SK-N-SH (cell line): ENCODE measurements at regions not wholly inside any gene's neighbourhood (a gene's known extent, or its start where the extent isn't known, plus 50 kb on each side); places are given as distances from the start of the nearest gene placed in this dataset.

Experiments used
- CTCF ChIA-PET: fragments of 300-600, 350-600 bp; formaldehyde crosslinking; extraction: SDS; loops from one replicate; lab custom pipeline; 2021; lab: Yijun Ruan, JAX
- POLR2A ChIA-PET: fragments of 350-600 bp; sonication (Branson Sonifier 250); formaldehyde crosslinking; extraction: SDS; loops from one replicate; lab custom pipeline; 2020; ENCODE audit warnings: antibody characterized with exemption, inconsistent platforms; lab: Yijun Ruan, JAX
- DNase-seq: peaks from one replicate; pipeline ENCODE4 v3.0.0; 2012
- H2AFZ ChIP-seq: fragments of 200-600 bp; sonication (generic); 2 replicates; pipeline ENCODE4 v1.8.1; 2016; ENCODE audit warnings: antibody characterized with exemption, mild to moderate bottlenecking, low read depth
- H3F3A ChIP-seq: fragments of 200-600 bp; sonication (generic); replicated peaks from 2 replicates; pipeline ENCODE3; 2016; ENCODE audit warnings: antibody characterized with exemption, mild to moderate bottlenecking; ENCODE audit not compliant: insufficient read depth
- H3K27ac ChIP-seq, 2 experiments: fragments of 200-500 bp in 1 of 2; fragments of 200-600 bp in 1 of 2; sonication (Bioruptor generic) in 1 of 2; sonication (generic), shearing (Covaris generic) in 1 of 2; 2 replicates each; pipeline versions ENCODE4 v1.5.1 to v1.6.1; 2014 to 2016; ENCODE audit warnings: low read depth in 2 of 2, inconsistent platforms in 1 of 2, low read length in 1 of 2, mild to moderate bottlenecking in 1 of 2, mixed read lengths in 1 of 2
- H3K27me3 ChIP-seq: fragments of 200-600 bp; sonication (generic), shearing (Covaris generic); 2 replicates; pipeline ENCODE4 v1.6.1; 2016; ENCODE audit warnings: mixed run types; ENCODE audit not compliant: insufficient read depth
- H3K36me3 ChIP-seq, 2 experiments: fragments of 200-500 bp in 1 of 2; fragments of 200-600 bp in 1 of 2; sonication (Bioruptor generic) in 1 of 2; sonication (generic) in 1 of 2; replicated peaks in 1 of 2; 2 replicates each; pipeline versions ENCODE3 to v1.5.1; 2014 to 2016; ENCODE audit warnings: low read length in 1 of 2, mild to moderate bottlenecking in 1 of 2; ENCODE audit not compliant: insufficient read depth in 2 of 2, control insufficient read depth in 1 of 2
- H3K4me1 ChIP-seq, 2 experiments: fragments of 200-500 bp in 1 of 2; fragments of 200-600 bp in 1 of 2; sonication (Bioruptor generic) in 1 of 2; sonication (generic), shearing (Covaris generic) in 1 of 2; 2 replicates each; pipeline versions ENCODE4 v1.5.1 to v1.6.1; 2014 to 2016; ENCODE audit warnings: low read depth in 1 of 2, low read length in 1 of 2, mixed run types in 1 of 2; ENCODE audit not compliant: insufficient read depth in 2 of 2, control insufficient read depth in 1 of 2
- H3K4me2 ChIP-seq: fragments of 200-600 bp; sonication (generic), shearing (Covaris generic); 2 replicates; pipeline ENCODE4 v1.6.1; 2017; ENCODE audit warnings: mixed run types
- H3K4me3 ChIP-seq, 2 experiments: fragments of 200-500 bp in 1 of 2; fragments of 200-600 bp in 1 of 2; sonication (Bioruptor generic) in 1 of 2; sonication (generic), shearing (Covaris generic) in 1 of 2; 2 replicates each; pipeline versions ENCODE4 v1.5.1 to v1.8.1; 2014 to 2016; ENCODE audit warnings: low read depth in 2 of 2, inconsistent platforms in 1 of 2, low read length in 1 of 2, mild to moderate bottlenecking in 1 of 2, mixed read lengths in 1 of 2, moderate library complexity in 1 of 2
- H3K79me2 ChIP-seq: fragments of 200-600 bp; sonication (generic); 2 replicates; pipeline ENCODE4 v1.8.1; 2017; ENCODE audit warnings: mild to moderate bottlenecking; ENCODE audit not compliant: insufficient read depth
- H3K9ac ChIP-seq: fragments of 200-600 bp; sonication (generic); 2 replicates; pipeline ENCODE4 v1.6.1; 2017; ENCODE audit warnings: mixed run types
- H3K9me2 ChIP-seq: fragments of 200-600 bp; sonication (generic); 2 replicates; pipeline ENCODE4 v1.6.1; 2017; ENCODE audit warnings: mixed run types
- H3K9me3 ChIP-seq: fragments of 200-600 bp; sonication (generic); 2 replicates; pipeline ENCODE4 v1.6.1; 2017; ENCODE audit warnings: mixed run types, mild to moderate bottlenecking, moderate library complexity
- H4K20me1 ChIP-seq: fragments of 200-600 bp; sonication (generic); 2 replicates; pipeline ENCODE4 v1.6.1; 2017; ENCODE audit warnings: mild to moderate bottlenecking, mixed run types; ENCODE audit not compliant: insufficient read depth
- ELF1 ChIP-seq: IDR thresholded peaks from 2 replicates; pipeline ENCODE4 v1.4.0; 2012
- EZH2phosphoT487 ChIP-seq: fragments of 200-600 bp; sonication (generic); IDR thresholded peaks from 2 replicates; pipeline ENCODE4 v1.6.1; 2017; ENCODE audit warnings: low read depth, mixed run types, mild to moderate bottlenecking, antibody characterized with exemption, moderate library complexity, borderline replicate concordance
- FOXJ3 ChIP-seq: sonication (generic); formaldehyde crosslinking; IDR thresholded peaks from 2 replicates; pipeline ENCODE4 v1.5.1; 2020; ENCODE audit warnings: mild to moderate bottlenecking, missing genetic modification reagents
- FOXM1 ChIP-seq: IDR thresholded peaks from 2 replicates; pipeline ENCODE4 v1.4.0; 2012; ENCODE audit warnings: low read depth, mild to moderate bottlenecking
- GATA2 ChIP-seq: sonication (generic); formaldehyde crosslinking; IDR thresholded peaks from 2 replicates; pipeline ENCODE4 v1.5.0; 2020; ENCODE audit warnings: mild to moderate bottlenecking, missing genetic modification reagents
- MXI1 ChIP-seq: IDR thresholded peaks from 2 replicates; pipeline ENCODE4 v1.6.1; 2012; ENCODE audit warnings: mild to moderate bottlenecking, low read depth, low read length, improper control_type of control experiment
- NRF1 ChIP-seq: IDR thresholded peaks from 2 replicates; pipeline ENCODE4 v1.6.1; 2012; ENCODE audit warnings: low read depth, mild to moderate bottlenecking, low read length
- POLR2AphosphoS5 ChIP-seq: IDR thresholded peaks from 2 replicates; pipeline ENCODE4 v1.6.1; 2012; ENCODE audit warnings: low read depth, low read length
- RAD21 ChIP-seq: IDR thresholded peaks from 2 replicates; pipeline ENCODE4 v1.6.1; 2012; ENCODE audit warnings: mild to moderate bottlenecking, low read length
- RCOR1 ChIP-seq: fragments of 150-350 bp; IDR thresholded peaks from 2 replicates; pipeline ENCODE4 v1.6.1; 2017; ENCODE audit warnings: antibody characterized with exemption, low read length
- RFX5 ChIP-seq: IDR thresholded peaks from 2 replicates; pipeline ENCODE4 v1.6.1; 2012; ENCODE audit warnings: mild to moderate bottlenecking, improper control_type of control experiment, low read length
- RXRA ChIP-seq: IDR thresholded peaks from 2 replicates; pipeline ENCODE4 v1.4.0; 2012; ENCODE audit warnings: low read depth, mild to moderate bottlenecking, borderline replicate concordance
- SIN3A ChIP-seq: IDR thresholded peaks from 2 replicates; pipeline ENCODE4 v1.6.1; 2012; ENCODE audit warnings: low read depth, mild to moderate bottlenecking, low read length, moderate library complexity, borderline replicate concordance
- SMC3 ChIP-seq: IDR thresholded peaks from 2 replicates; pipeline ENCODE4 v1.6.1; 2012; ENCODE audit warnings: low read depth, low read length, improper control_type of control experiment
- TEAD4 ChIP-seq: IDR thresholded peaks from 2 replicates; pipeline ENCODE4 v1.4.0; 2012; ENCODE audit warnings: mild to moderate bottlenecking, borderline replicate concordance; ENCODE audit not compliant: insufficient read depth
- YY1 ChIP-seq: IDR thresholded peaks from 2 replicates; pipeline ENCODE4 v1.4.0; 2012; ENCODE audit warnings: low read depth, mild to moderate bottlenecking
- WGBS: methylation state at CpG from one replicate; pipeline ENCODE4 v1.1.6; 2017; ENCODE audit warnings: low lambda C conversion rate; 5-methylcytosine and 5-hydroxymethylcytosine counted together
- TF ChIP-seq, protein P1 (sequence below): IDR thresholded peaks from 2 replicates; pipeline ENCODE4 v1.4.0; 2012; ENCODE audit warnings: low read depth, borderline replicate concordance
- TF ChIP-seq, protein P2 (sequence below): IDR thresholded peaks from 2 replicates; pipeline ENCODE4; 2012
- TF ChIP-seq, protein P3 (sequence below): IDR thresholded peaks from 2 replicates; pipeline ENCODE4 v1.6.1; 2012; ENCODE audit warnings: mild to moderate bottlenecking, low read depth, low read length, moderate library complexity
- TF ChIP-seq, protein P4 (sequence below): IDR thresholded peaks from 2 replicates; pipeline ENCODE4 v1.4.0; 2012; ENCODE audit warnings: low read depth, borderline replicate concordance
- TF ChIP-seq, protein P5 (sequence below): fragments of 150-350 bp; IDR thresholded peaks from 2 replicates; pipeline ENCODE4 v1.6.1; 2016; ENCODE audit warnings: mild to moderate bottlenecking, low read depth, low read length

DNA sequence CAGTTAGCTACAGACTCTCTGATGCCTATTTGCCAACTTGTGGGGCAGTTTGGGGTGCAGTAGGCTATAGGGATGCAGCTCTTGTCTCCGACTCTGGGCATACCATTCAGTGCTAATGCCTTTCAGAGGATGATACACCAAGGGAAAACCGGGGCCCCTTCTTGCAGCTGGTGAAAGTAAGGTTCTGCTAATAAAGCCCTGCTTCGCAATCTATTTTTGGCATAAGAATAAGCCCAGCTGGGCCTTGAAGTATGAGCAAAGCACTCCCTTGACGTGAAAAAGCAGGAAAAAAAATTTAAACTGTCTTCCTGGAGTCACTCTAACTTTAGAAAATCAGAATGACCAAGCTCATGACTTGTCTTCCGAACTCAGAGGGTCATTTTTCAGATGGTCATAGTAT lies 124.1 kb upstream of the RBM19 start:
- H2AFZ ChIP-seq = no peak overlapping the region
- 7% methylated on average over 5 of the region's 5 CpGs for WGBS
- no peaks in the 10 kb centered on the region for H3F3A ChIP-seq
- H3K36me3 ChIP-seq = no peaks in the 10 kb centered on the region
- H3K9me2 ChIP-seq = no peaks in the 10 kb centered on the region
- no peak for DNase-seq
- no peak overlapping the region for H3K9ac ChIP-seq
- H3K27me3 ChIP-seq = no peaks in the 10 kb centered on the region
- CTCF ChIA-PET = interaction anchor here (0.8 to 1.4 kb wide), 3 partner anchors 9 to 110 kb away, joined by 3 read pairs; no protein-coding TSS in a partner anchor
- H3K4me3 ChIP-seq = no peak overlapping the region
- no peaks in the 10 kb centered on the region for H3K9me3 ChIP-seq
- no peaks in the 10 kb centered on the region for H4K20me1 ChIP-seq
- no peak overlapping the region for H3K4me2 ChIP-seq
- TF ChIP-seq FOXJ3 (CRISPR knock-in tag) (no peak), SMC3 (no peak), NRF1 (no peak), RXRA (no peak), FOXM1 (no peak)
- TF ChIP-seq, all 33 proteins: peak for 0
- POLR2A ChIA-PET = no interaction called here
- no peak overlapping the region for H3K27ac ChIP-seq
- no peaks in the 10 kb centered on the region for H3K79me2 ChIP-seq
- no peaks in the 10 kb centered on the region for H3K4me1 ChIP-seq

DNA sequence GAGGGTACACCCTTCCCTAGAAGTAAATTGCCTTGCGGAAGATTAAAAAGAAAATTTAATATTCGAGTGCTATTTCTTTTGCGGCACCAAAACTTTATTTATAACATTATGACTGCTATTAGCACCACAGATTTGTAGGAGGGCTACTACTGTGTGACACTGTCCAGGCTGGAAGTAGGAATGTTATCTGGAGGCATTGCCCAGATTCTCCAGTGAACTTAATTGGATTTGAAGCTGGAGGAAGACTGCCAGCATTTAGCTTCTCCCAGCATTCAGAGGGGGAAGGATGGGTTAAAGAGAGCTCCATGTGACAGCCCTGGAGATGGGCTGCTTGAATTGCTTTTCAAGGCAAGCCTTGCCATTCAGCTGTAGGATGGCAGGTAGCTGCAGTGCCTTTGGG lies 107.0 kb upstream of the RBM19 start:
- no peak overlapping the region for H3K27ac ChIP-seq
- no peak overlapping the region for H2AFZ ChIP-seq
- no peaks in the 10 kb centered on the region for H3K9me3 ChIP-seq
- no peaks in the 10 kb centered on the region for H3F3A ChIP-seq
- no peaks in the 10 kb centered on the region for H3K4me1 ChIP-seq
- WGBS = 45% methylated on average over 3 of the region's 3 CpGs
- DNase-seq = no peak
- H3K4me2 ChIP-seq = no peak overlapping the region
- H3K27me3 ChIP-seq = no peaks in the 10 kb centered on the region
- H3K9me2 ChIP-seq = no peaks in the 10 kb centered on the region
- H3K9ac ChIP-seq = no peak overlapping the region
- no peaks in the 10 kb centered on the region for H3K36me3 ChIP-seq
- CTCF ChIA-PET = no interaction called here
- H3K79me2 ChIP-seq = no peaks in the 10 kb centered on the region
- H3K4me3 ChIP-seq = no peak overlapping the region
- POLR2A ChIA-PET = no interaction called here
- H4K20me1 ChIP-seq = no peaks in the 10 kb centered on the region
- no peak for TF ChIP-seq RFX5
- no peak for TF ChIP-seq TEAD4
- TF ChIP-seq, protein P1, sequence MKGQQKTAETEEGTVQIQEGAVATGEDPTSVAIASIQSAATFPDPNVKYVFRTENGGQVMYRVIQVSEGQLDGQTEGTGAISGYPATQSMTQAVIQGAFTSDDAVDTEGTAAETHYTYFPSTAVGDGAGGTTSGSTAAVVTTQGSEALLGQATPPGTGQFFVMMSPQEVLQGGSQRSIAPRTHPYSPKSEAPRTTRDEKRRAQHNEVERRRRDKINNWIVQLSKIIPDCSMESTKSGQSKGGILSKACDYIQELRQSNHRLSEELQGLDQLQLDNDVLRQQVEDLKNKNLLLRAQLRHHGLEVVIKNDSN = no peak
- TF ChIP-seq YY1 = no peak
- no peak for TF ChIP-seq GATA2
- no peak for TF ChIP-seq RCOR1
- TF ChIP-seq, protein P2, sequence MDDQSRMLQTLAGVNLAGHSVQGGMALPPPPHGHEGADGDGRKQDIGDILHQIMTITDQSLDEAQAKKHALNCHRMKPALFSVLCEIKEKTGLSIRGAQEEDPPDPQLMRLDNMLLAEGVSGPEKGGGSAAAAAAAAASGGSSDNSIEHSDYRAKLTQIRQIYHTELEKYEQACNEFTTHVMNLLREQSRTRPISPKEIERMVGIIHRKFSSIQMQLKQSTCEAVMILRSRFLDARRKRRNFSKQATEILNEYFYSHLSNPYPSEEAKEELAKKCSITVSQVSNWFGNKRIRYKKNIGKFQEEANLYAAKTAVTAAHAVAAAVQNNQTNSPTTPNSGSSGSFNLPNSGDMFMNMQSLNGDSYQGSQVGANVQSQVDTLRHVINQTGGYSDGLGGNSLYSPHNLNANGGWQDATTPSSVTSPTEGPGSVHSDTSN = no peak
- no peak for TF ChIP-seq EZH2phosphoT487
- TF ChIP-seq, protein P3, sequence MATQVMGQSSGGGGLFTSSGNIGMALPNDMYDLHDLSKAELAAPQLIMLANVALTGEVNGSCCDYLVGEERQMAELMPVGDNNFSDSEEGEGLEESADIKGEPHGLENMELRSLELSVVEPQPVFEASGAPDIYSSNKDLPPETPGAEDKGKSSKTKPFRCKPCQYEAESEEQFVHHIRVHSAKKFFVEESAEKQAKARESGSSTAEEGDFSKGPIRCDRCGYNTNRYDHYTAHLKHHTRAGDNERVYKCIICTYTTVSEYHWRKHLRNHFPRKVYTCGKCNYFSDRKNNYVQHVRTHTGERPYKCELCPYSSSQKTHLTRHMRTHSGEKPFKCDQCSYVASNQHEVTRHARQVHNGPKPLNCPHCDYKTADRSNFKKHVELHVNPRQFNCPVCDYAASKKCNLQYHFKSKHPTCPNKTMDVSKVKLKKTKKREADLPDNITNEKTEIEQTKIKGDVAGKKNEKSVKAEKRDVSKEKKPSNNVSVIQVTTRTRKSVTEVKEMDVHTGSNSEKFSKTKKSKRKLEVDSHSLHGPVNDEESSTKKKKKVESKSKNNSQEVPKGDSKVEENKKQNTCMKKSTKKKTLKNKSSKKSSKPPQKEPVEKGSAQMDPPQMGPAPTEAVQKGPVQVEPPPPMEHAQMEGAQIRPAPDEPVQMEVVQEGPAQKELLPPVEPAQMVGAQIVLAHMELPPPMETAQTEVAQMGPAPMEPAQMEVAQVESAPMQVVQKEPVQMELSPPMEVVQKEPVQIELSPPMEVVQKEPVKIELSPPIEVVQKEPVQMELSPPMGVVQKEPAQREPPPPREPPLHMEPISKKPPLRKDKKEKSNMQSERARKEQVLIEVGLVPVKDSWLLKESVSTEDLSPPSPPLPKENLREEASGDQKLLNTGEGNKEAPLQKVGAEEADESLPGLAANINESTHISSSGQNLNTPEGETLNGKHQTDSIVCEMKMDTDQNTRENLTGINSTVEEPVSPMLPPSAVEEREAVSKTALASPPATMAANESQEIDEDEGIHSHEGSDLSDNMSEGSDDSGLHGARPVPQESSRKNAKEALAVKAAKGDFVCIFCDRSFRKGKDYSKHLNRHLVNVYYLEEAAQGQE = no peak
- TF ChIP-seq RAD21 = no peak
- TF ChIP-seq, protein P4, sequence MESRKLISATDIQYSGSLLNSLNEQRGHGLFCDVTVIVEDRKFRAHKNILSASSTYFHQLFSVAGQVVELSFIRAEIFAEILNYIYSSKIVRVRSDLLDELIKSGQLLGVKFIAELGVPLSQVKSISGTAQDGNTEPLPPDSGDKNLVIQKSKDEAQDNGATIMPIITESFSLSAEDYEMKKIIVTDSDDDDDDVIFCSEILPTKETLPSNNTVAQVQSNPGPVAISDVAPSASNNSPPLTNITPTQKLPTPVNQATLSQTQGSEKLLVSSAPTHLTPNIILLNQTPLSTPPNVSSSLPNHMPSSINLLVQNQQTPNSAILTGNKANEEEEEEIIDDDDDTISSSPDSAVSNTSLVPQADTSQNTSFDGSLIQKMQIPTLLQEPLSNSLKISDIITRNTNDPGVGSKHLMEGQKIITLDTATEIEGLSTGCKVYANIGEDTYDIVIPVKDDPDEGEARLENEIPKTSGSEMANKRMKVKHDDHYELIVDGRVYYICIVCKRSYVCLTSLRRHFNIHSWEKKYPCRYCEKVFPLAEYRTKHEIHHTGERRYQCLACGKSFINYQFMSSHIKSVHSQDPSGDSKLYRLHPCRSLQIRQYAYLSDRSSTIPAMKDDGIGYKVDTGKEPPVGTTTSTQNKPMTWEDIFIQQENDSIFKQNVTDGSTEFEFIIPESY = no peak
- TF ChIP-seq ELF1 = no peak
- TF ChIP-seq POLR2AphosphoS5 = no peak
- TF ChIP-seq SMC3 = no peak
- TF ChIP-seq MXI1 = no peak
- TF ChIP-seq, protein P5, sequence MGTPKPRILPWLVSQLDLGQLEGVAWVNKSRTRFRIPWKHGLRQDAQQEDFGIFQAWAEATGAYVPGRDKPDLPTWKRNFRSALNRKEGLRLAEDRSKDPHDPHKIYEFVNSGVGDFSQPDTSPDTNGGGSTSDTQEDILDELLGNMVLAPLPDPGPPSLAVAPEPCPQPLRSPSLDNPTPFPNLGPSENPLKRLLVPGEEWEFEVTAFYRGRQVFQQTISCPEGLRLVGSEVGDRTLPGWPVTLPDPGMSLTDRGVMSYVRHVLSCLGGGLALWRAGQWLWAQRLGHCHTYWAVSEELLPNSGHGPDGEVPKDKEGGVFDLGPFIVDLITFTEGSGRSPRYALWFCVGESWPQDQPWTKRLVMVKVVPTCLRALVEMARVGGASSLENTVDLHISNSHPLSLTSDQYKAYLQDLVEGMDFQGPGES = no peak
- no peak for TF ChIP-seq SIN3A
